Endothelial cell of umbilical vein (primary cell): ENCODE measurements at regions not wholly inside any gene's neighbourhood (a gene's known extent, or its start where the extent isn't known, plus 50 kb on each side); places are given as distances from the start of the nearest gene placed in this dataset.

Experiments used
- CTCF ChIP-seq, 2 donors: IDR thresholded peaks; 1 replicate in 1 of 2; 2 replicates in 1 of 2; pipeline ENCODE4 v1.5.1; 2011; ENCODE audit warnings: low read length in 2 of 2, mild to moderate bottlenecking in 2 of 2, moderate library complexity in 2 of 2, control low read depth in 1 of 2, inconsistent platforms in 1 of 2, low read depth in 1 of 2; ENCODE audit not compliant: insufficient read depth in 1 of 2; ENCODE audit errors: extremely low read depth in 1 of 2
- EZH2 ChIP-seq: IDR thresholded peaks from 2 replicates; pipeline ENCODE4 v1.6.1; 2012; ENCODE audit warnings: borderline replicate concordance, low read depth, mild to moderate bottlenecking, moderate library complexity, low read length, inconsistent platforms; ENCODE audit not compliant: severe bottlenecking
- MAX ChIP-seq: IDR thresholded peaks from 2 replicates; pipeline ENCODE4 v1.6.1; 2011; ENCODE audit not compliant: insufficient read depth, insufficient read length
- POLR2A ChIP-seq: IDR thresholded peaks from 2 replicates; pipeline ENCODE4 v1.6.1; 2012; ENCODE audit warnings: low read depth, mild to moderate bottlenecking, control low read depth, low read length
- POLR2AphosphoS5 ChIP-seq: IDR thresholded peaks from 2 replicates; pipeline ENCODE4 v1.6.1; 2012; ENCODE audit warnings: low read depth, mild to moderate bottlenecking, control low read depth, low read length, moderate library complexity; ENCODE audit not compliant: insufficient read depth

- TF ChIP-seq CTCF (IDR thresholded peaks at IDR 0.05; ENCODE audit: extremely low read depth in 1 of 2, insufficient read depth in 1 of 2, low read depth in 1 of 2, low read length in 2 of 2), result no peak
- no peak for TF ChIP-seq POLR2A
- no peak for TF ChIP-seq EZH2
- no peak for TF ChIP-seq POLR2AphosphoS5
- no peak for TF ChIP-seq MAX
Measured at GRCh38 chr6:48027704-48028435, 83.1 kb downstream of the PTCHD4 start.
